ENCODE measurements at regions not wholly inside any gene's neighbourhood (a gene's known extent, or its start where the extent isn't known, plus 50 kb on each side); places are given as distances from the start of the nearest gene placed in this dataset.

DNA sequence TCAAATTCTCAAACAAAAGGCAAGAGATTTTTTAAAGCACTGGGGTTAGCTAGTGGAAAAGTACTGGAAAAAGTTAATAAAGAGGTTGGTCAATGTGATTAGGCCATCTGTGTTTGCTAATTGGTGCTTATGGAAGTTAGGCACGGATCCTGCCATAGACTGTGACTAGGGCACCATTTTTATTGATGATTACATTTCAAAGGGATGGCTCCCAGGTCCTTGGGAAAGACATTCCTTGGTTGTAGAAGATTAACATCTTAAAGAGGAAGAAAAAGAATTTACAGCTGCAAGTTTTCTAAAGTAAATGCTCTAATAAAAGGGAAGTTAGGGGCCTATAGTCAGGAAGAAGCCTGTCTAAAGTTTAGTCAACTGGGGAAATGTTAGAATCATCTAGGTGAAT is 1183.3 kb downstream of the DTWD2 start:
- TF ChIP-seq CTCF (conservative IDR thresholded peaks at IDR 0.05; ENCODE audit: low read length) (no peak), EZH2phosphoT487 (IDR thresholded peaks at IDR 0.05; ENCODE audit: borderline replicate concordance, low read depth, low read length) (no peak)
